Endometrium (tissue), 2 donors: ENCODE measurements at regions not wholly inside any gene's neighbourhood (a gene's known extent, or its start where the extent isn't known, plus 50 kb on each side); places are given as distances from the start of the nearest gene placed in this dataset.

Experiments
- FAIRE-seq: peaks from 2 replicates; lab custom pipeline; 2012; peaks lifted over from hg19 to GRCh38; lab: Jason Lieb, UNC
- donor health status: control.
- donor health status: control.

- FAIRE-seq, result no peak
Measured at GRCh38 chr9:84177407-84177806, 163.2 kb downstream of the SLC28A3 start.

GRCh38 chr9:84179531-84179930, 161.0 kb downstream of the SLC28A3 start:
- no peak for FAIRE-seq

GRCh38 chr9:84187090-84187489, 153.5 kb downstream of the SLC28A3 start:
- no peak for FAIRE-seq

GRCh38 chr9:84189904-84190303, 150.7 kb downstream of the SLC28A3 start:
- FAIRE-seq, result no peak

- FAIRE-seq, result no peak
Measured at GRCh38 chr9:84190411-84190810, 150.1 kb downstream of the SLC28A3 start.

GRCh38 chr9:84206801-84207370, 133.7 kb downstream of the SLC28A3 start:
- no peak for FAIRE-seq

GRCh38 chr9:84207491-84207951, 133.0 kb downstream of the SLC28A3 start:
- FAIRE-seq, result no peak

- FAIRE-seq, result no peak
Measured at GRCh38 chr9:84212246-84212645, 128.3 kb downstream of the SLC28A3 start.

- FAIRE-seq, result no peak
Measured at GRCh38 chr9:84212982-84213381, 127.6 kb downstream of the SLC28A3 start.

GRCh38 chr9:84216151-84216550, 124.4 kb downstream of the SLC28A3 start:
- FAIRE-seq, result no peak

GRCh38 chr9:84218322-84218721, 122.2 kb downstream of the SLC28A3 start:
- no peak for FAIRE-seq

- FAIRE-seq, result no peak
Measured at GRCh38 chr9:84224246-84224645, 116.3 kb downstream of the SLC28A3 start.
